ENCODE measurements at regions not wholly inside any gene's neighbourhood (a gene's known extent, or its start where the extent isn't known, plus 50 kb on each side); places are given as distances from the start of the nearest gene placed in this dataset.

- H3K27ac Mint-ChIP-seq = no peak overlapping the region
- ATAC-seq (no peak), DNase-seq (no peak)
- no peaks in the 10 kb centered on the region for H3K9me3 Mint-ChIP-seq (ENCODE audit: insufficient read depth)
- ChIA-PET POLR2A (no interaction called here), CTCF (no interaction called here)
- H3K27me3 Mint-ChIP-seq (ENCODE audit: low read depth) = peaks cover 3% of the 10 kb centered on the region
- H3K4me1 Mint-ChIP-seq (ENCODE audit: low read depth) = no peaks in the 10 kb centered on the region
- no peak overlapping the region for H3K4me3 Mint-ChIP-seq
- no peaks in the 10 kb centered on the region for H3K36me3 Mint-ChIP-seq (ENCODE audit: low read depth)
These were observed 330.6 kb downstream of the VPS13C start for GRCh38 chr15:61729646-61730045.

GRCh38 chr15:61726166-61726565, 334.1 kb downstream of the VPS13C start:
- Mint-ChIP-seq H3K4me1 (ENCODE audit: low read depth) (no peaks in the 10 kb centered on the region), H3K27ac (no peak overlapping the region), H3K27me3 (ENCODE audit: low read depth) (peaks cover 1% of the 10 kb centered on the region), H3K4me3 (no peak overlapping the region), H3K9me3 (ENCODE audit: insufficient read depth) (no peaks in the 10 kb centered on the region), H3K36me3 (ENCODE audit: low read depth) (no peaks in the 10 kb centered on the region)
- ATAC-seq (no peak), DNase-seq (no peak)
- ChIA-PET CTCF (no interaction called here), POLR2A (no interaction called here)

- CTCF ChIA-PET = no interaction called here
- no peak overlapping the region for H3K27ac Mint-ChIP-seq
- H3K36me3 Mint-ChIP-seq (ENCODE audit: low read depth) = no peaks in the 10 kb centered on the region
- ATAC-seq = no peak
- H3K9me3 Mint-ChIP-seq (ENCODE audit: insufficient read depth) = no peaks in the 10 kb centered on the region
- POLR2A ChIA-PET = no interaction called here
- H3K4me3 Mint-ChIP-seq = no peak overlapping the region
- peaks cover 3% of the 10 kb centered on the region for H3K27me3 Mint-ChIP-seq (ENCODE audit: low read depth)
- DNase-seq = no peak
- H3K4me1 Mint-ChIP-seq (ENCODE audit: low read depth) = no peaks in the 10 kb centered on the region
These were observed 335.0 kb downstream of the VPS13C start for GRCh38 chr15:61725251-61725650.

- Mint-ChIP-seq H3K27me3 (ENCODE audit: low read depth) (peaks cover 6% of the 10 kb centered on the region), H3K27ac (no peak overlapping the region), H3K4me1 (ENCODE audit: low read depth) (no peaks in the 10 kb centered on the region), H3K9me3 (ENCODE audit: insufficient read depth) (no peaks in the 10 kb centered on the region), H3K4me3 (no peak overlapping the region), H3K36me3 (ENCODE audit: low read depth) (no peaks in the 10 kb centered on the region)
- DNase-seq (no peak), ATAC-seq (no peak)
- ChIA-PET POLR2A (no interaction called here), CTCF (no interaction called here)
These were observed 335.9 kb downstream of the VPS13C start for GRCh38 chr15:61724251-61724939.

GRCh38 chr15:61721418-61721817, 338.8 kb downstream of the VPS13C start:
- Mint-ChIP-seq H3K27me3 (ENCODE audit: low read depth) (peaks cover 14% of the 10 kb centered on the region), H3K27ac (no peak overlapping the region), H3K4me1 (ENCODE audit: low read depth) (no peaks in the 10 kb centered on the region), H3K4me3 (no peak overlapping the region), H3K36me3 (ENCODE audit: low read depth) (no peaks in the 10 kb centered on the region), H3K9me3 (ENCODE audit: insufficient read depth) (no peaks in the 10 kb centered on the region)
- no peak for DNase-seq
- ChIA-PET POLR2A (no interaction called here), CTCF (no interaction called here)
- no peak for ATAC-seq

GRCh38 chr15:61720197-61720704, 340.0 kb downstream of the VPS13C start:
- no peaks in the 10 kb centered on the region for H3K4me1 Mint-ChIP-seq (ENCODE audit: low read depth)
- no peaks in the 10 kb centered on the region for H3K9me3 Mint-ChIP-seq (ENCODE audit: insufficient read depth)
- no peak overlapping the region for H3K27ac Mint-ChIP-seq
- ChIA-PET POLR2A (no interaction called here), CTCF (no interaction called here)
- no peaks in the 10 kb centered on the region for H3K36me3 Mint-ChIP-seq (ENCODE audit: low read depth)
- DNase-seq (no peak), ATAC-seq (no peak)
- H3K27me3 Mint-ChIP-seq (ENCODE audit: low read depth) = peaks cover 15% of the 10 kb centered on the region
- H3K4me3 Mint-ChIP-seq = no peak overlapping the region

GRCh38 chr15:61715082-61715481, 345.2 kb downstream of the VPS13C start:
- ATAC-seq = no peak
- DNase-seq = no peak
- H3K4me1 Mint-ChIP-seq (ENCODE audit: low read depth) = no peaks in the 10 kb centered on the region
- ChIA-PET CTCF (no interaction called here), POLR2A (no interaction called here)
- H3K9me3 Mint-ChIP-seq (ENCODE audit: insufficient read depth) = no peaks in the 10 kb centered on the region
- peaks cover 14% of the 10 kb centered on the region for H3K27me3 Mint-ChIP-seq (ENCODE audit: low read depth)
- no peaks in the 10 kb centered on the region for H3K36me3 Mint-ChIP-seq (ENCODE audit: low read depth)
- H3K4me3 Mint-ChIP-seq = no peak overlapping the region
- H3K27ac Mint-ChIP-seq = no peak overlapping the region

GRCh38 chr15:61712129-61712759, 348.0 kb downstream of the VPS13C start:
- H3K4me3 Mint-ChIP-seq = no peak overlapping the region
- H3K9me3 Mint-ChIP-seq (ENCODE audit: insufficient read depth) = no peaks in the 10 kb centered on the region
- ChIA-PET POLR2A (interaction anchor here (0.6 kb wide), 1 partner anchor 1176 kb away, joined by 3 read pairs; no protein-coding TSS in a partner anchor), CTCF (interaction anchor here (1.6 kb wide), 1 partner anchor 122 kb away, joined by 4 read pairs; no protein-coding TSS in a partner anchor)
- peaks cover 6% of the 10 kb centered on the region for H3K27me3 Mint-ChIP-seq (ENCODE audit: low read depth)
- DNase-seq (no peak), ATAC-seq (no peak)
- no peak overlapping the region for H3K27ac Mint-ChIP-seq
- no peaks in the 10 kb centered on the region for H3K4me1 Mint-ChIP-seq (ENCODE audit: low read depth)
- no peaks in the 10 kb centered on the region for H3K36me3 Mint-ChIP-seq (ENCODE audit: low read depth)

GRCh38 chr15:61702224-61703020, 357.8 kb downstream of the VPS13C start:
- DNase-seq = no peak
- ChIA-PET POLR2A (no interaction called here), CTCF (interaction anchor here (1.1 kb wide), 1 partner anchor 11 kb away, joined by 3 read pairs; no protein-coding TSS in a partner anchor)
- Mint-ChIP-seq H3K36me3 (ENCODE audit: low read depth) (no peaks in the 10 kb centered on the region), H3K4me1 (ENCODE audit: low read depth) (no peaks in the 10 kb centered on the region), H3K27ac (no peak overlapping the region), H3K4me3 (no peak overlapping the region), H3K9me3 (ENCODE audit: insufficient read depth) (no peaks in the 10 kb centered on the region), H3K27me3 (ENCODE audit: low read depth) (peaks cover 22% of the 10 kb centered on the region)
- no peak for ATAC-seq

- CTCF ChIA-PET = interaction anchor here (1.1 kb wide), 1 partner anchor 12 kb away, joined by 3 read pairs; no protein-coding TSS in a partner anchor
- POLR2A ChIA-PET = no interaction called here
- Mint-ChIP-seq H3K36me3 (ENCODE audit: low read depth) (no peaks in the 10 kb centered on the region), H3K4me1 (ENCODE audit: low read depth) (no peaks in the 10 kb centered on the region), H3K4me3 (no peak overlapping the region), H3K9me3 (ENCODE audit: insufficient read depth) (no peaks in the 10 kb centered on the region), H3K27ac (no peak overlapping the region), H3K27me3 (ENCODE audit: low read depth) (peaks cover 18% of the 10 kb centered on the region)
- ATAC-seq = no peak
- DNase-seq = no peak
These were observed 358.8 kb downstream of the VPS13C start for GRCh38 chr15:61701455-61701854.

- Mint-ChIP-seq H3K36me3 (ENCODE audit: low read depth) (no peaks in the 10 kb centered on the region), H3K9me3 (ENCODE audit: insufficient read depth) (no peaks in the 10 kb centered on the region), H3K27ac (no peak overlapping the region), H3K27me3 (ENCODE audit: low read depth) (peaks cover 16% of the 10 kb centered on the region), H3K4me3 (no peak overlapping the region), H3K4me1 (ENCODE audit: low read depth) (no peaks in the 10 kb centered on the region)
- no peak for DNase-seq
- ATAC-seq = no peak
- ChIA-PET CTCF (interaction anchor here (1.1 kb wide), 1 partner anchor 12 kb away, joined by 3 read pairs; no protein-coding TSS in a partner anchor), POLR2A (no interaction called here)
These were observed 359.4 kb downstream of the VPS13C start for GRCh38 chr15:61700803-61701202.

- Mint-ChIP-seq H3K4me3 (no peak overlapping the region), H3K4me1 (ENCODE audit: low read depth) (no peaks in the 10 kb centered on the region), H3K9me3 (ENCODE audit: insufficient read depth) (no peaks in the 10 kb centered on the region), H3K27me3 (ENCODE audit: low read depth) (peaks cover 13% of the 10 kb centered on the region), H3K27ac (no peak overlapping the region), H3K36me3 (ENCODE audit: low read depth) (no peaks in the 10 kb centered on the region)
- ChIA-PET POLR2A (no interaction called here), CTCF (no interaction called here)
- no peak for DNase-seq
- no peak for ATAC-seq
These were observed 362.5 kb downstream of the VPS13C start for GRCh38 chr15:61697796-61698195.
